CD4-positive, alpha-beta T cell treated with Interleukin-17A for 1 hour (primary cell): ENCODE measurements at regions not wholly inside any gene's neighbourhood (a gene's known extent, or its start where the extent isn't known, plus 50 kb on each side); places are given as distances from the start of the nearest gene placed in this dataset.
"Not testable (repeated sequence)": the region's sequence is repeated elsewhere in the genome, so short reads cannot be mapped to it uniquely, and the experiment has no call there.

Experiments
- DNase-seq: peaks from one replicate; pipeline ENCODE4 v3.0.0-alpha.2; 2020

- no peak for DNase-seq
Observed at GRCh38 chr7:140283472-140283871, 106.7 kb upstream of the KDM7A start.

- DNase-seq = no peak
Observed at GRCh38 chr7:140281960-140282359, 105.2 kb upstream of the KDM7A start.

GRCh38 chr7:140281255-140281654 lies 104.5 kb upstream of the KDM7A start:
- DNase-seq = no peak

GRCh38 chr7:140276001-140276400 lies 99.2 kb upstream of the KDM7A start:
- DNase-seq = no peak

- no peak for DNase-seq
Observed at GRCh38 chr7:140275069-140275965, 98.5 kb upstream of the KDM7A start.

GRCh38 chr7:140273417-140273816 lies 96.6 kb upstream of the KDM7A start:
- DNase-seq = no peak

- not testable (repeated sequence) for DNase-seq
Observed at GRCh38 chr7:140271643-140271968, 94.8 kb upstream of the KDM7A start.

- peak; percentile 24 for DNase-seq
Observed at GRCh38 chr7:140269004-140269638, 92.3 kb upstream of the KDM7A start.

- no peak for DNase-seq
Observed at GRCh38 chr7:140267381-140268226, 90.8 kb upstream of the KDM7A start.

GRCh38 chr7:140263277-140263676 lies 86.5 kb upstream of the KDM7A start:
- DNase-seq = peak; percentile 76

- DNase-seq = no peak
Observed at GRCh38 chr7:140262242-140262903, 85.6 kb upstream of the KDM7A start.

GRCh38 chr7:140261522-140261921 lies 84.7 kb upstream of the KDM7A start:
- DNase-seq = no peak

GRCh38 chr7:140261105-140261486 lies 84.3 kb upstream of the KDM7A start:
- DNase-seq = no peak

GRCh38 chr7:140260352-140261104 lies 83.7 kb upstream of the KDM7A start:
- DNase-seq = no peak

- DNase-seq = not testable (repeated sequence)
Observed at GRCh38 chr7:140257278-140257677, 80.5 kb upstream of the KDM7A start.

- DNase-seq = not testable (repeated sequence)
Observed at GRCh38 chr7:140254976-140255375, 78.2 kb upstream of the KDM7A start.

- DNase-seq = no peak
Observed at GRCh38 chr7:140249036-140249806, 72.4 kb upstream of the KDM7A start.

- no peak for DNase-seq
Observed at GRCh38 chr7:140247559-140247958, 70.8 kb upstream of the KDM7A start.

- no peak for DNase-seq
Observed at GRCh38 chr7:140245611-140246105, 68.9 kb upstream of the KDM7A start.

- DNase-seq = no peak
Observed at GRCh38 chr7:140242057-140243031, 65.6 kb upstream of the KDM7A start.
